Brain microvascular endothelial cell (primary cell): ENCODE measurements at regions not wholly inside any gene's neighbourhood (a gene's known extent, or its start where the extent isn't known, plus 50 kb on each side); places are given as distances from the start of the nearest gene placed in this dataset.

Experiments
- DNase-seq: peaks from one replicate; pipeline ENCODE4 v3.0.0-alpha.2; 2020
- H3K27ac ChIP-seq: fragments of 250-450 bp; sonication (Bioruptor Pico); 2 replicates; pipeline ENCODE4 v1.5.1; 2020; ENCODE audit warnings: mild to moderate bottlenecking, moderate library complexity
- H3K27me3 ChIP-seq: fragments of 250-450 bp; sonication (Bioruptor Pico); replicated peaks from 2 replicates; pipeline ENCODE4 v1.5.1; 2020; ENCODE audit warnings: mild to moderate bottlenecking
- H3K36me3 ChIP-seq: fragments of 250-450 bp; sonication (Bioruptor Pico); replicated peaks from 2 replicates; pipeline ENCODE4 v1.5.1; 2020; ENCODE audit warnings: mild to moderate bottlenecking
- H3K4me3 ChIP-seq: 2 replicates; pipeline ENCODE4 v1.5.1; 2011; ENCODE audit warnings: low read depth, mild to moderate bottlenecking, control low read depth, low read length, moderate library complexity
- CTCF ChIP-seq: IDR thresholded peaks from 2 replicates; pipeline ENCODE4 v1.5.1; 2011; ENCODE audit warnings: low read depth, mild to moderate bottlenecking, moderate library complexity, low read length, control low read depth, inconsistent platforms; ENCODE audit errors: missing control alignments
- in situ Hi-C: cut with HindIII; loops from 2 replicates; pipeline ENCODE4 v1.10.0; 2017; ENCODE audit warnings: low sequenced_read_pairs, low pct_ligation_motif_present

- no peaks in the 10 kb centered on the region for H3K27me3 ChIP-seq
These were observed 109.1 kb upstream of the CTNND2 start for GRCh38 chr5:12013351-12013750.

GRCh38 chr5:12003680-12004079, 99.4 kb upstream of the CTNND2 start:
- H3K27ac ChIP-seq, result no peak overlapping the region
- H3K4me3 ChIP-seq, result no peak overlapping the region
- no peaks in the 10 kb centered on the region for H3K36me3 ChIP-seq
- DNase-seq, result no peak
- no peaks in the 10 kb centered on the region for H3K27me3 ChIP-seq
- in situ Hi-C loops, result no loop called here
- TF ChIP-seq CTCF, result no peak

More at GRCh38 chr5:12013351-12013750, 109.1 kb upstream of the CTNND2 start:
- Histone ChIP-seq H3K4me3 (no peak overlapping the region), H3K36me3 (no peaks in the 10 kb centered on the region), H3K27ac (no peak overlapping the region)
- no peak for DNase-seq
- TF ChIP-seq CTCF, result no peak
- in situ Hi-C loops, result no loop called here

- Histone ChIP-seq H3K27me3 (no peaks in the 10 kb centered on the region), H3K27ac (no peak overlapping the region), H3K36me3 (no peaks in the 10 kb centered on the region), H3K4me3 (no peak overlapping the region)
- no peak for DNase-seq
- no peak for TF ChIP-seq CTCF
- in situ Hi-C loops, result no loop called here
These were observed 94.2 kb upstream of the CTNND2 start for GRCh38 chr5:11998397-11998796.

- H3K4me3 ChIP-seq, result no peak overlapping the region
- no peak for TF ChIP-seq CTCF
- H3K27ac ChIP-seq, result no peak overlapping the region
- DNase-seq, result no peak
- H3K27me3 ChIP-seq, result no peaks in the 10 kb centered on the region
- H3K36me3 ChIP-seq, result no peaks in the 10 kb centered on the region
- in situ Hi-C loops, result no loop called here
These were observed 93.7 kb upstream of the CTNND2 start for GRCh38 chr5:11997942-11998341.

GRCh38 chr5:11992518-11992917, 88.3 kb upstream of the CTNND2 start:
- H3K4me3 ChIP-seq, result no peak overlapping the region
- no peaks in the 10 kb centered on the region for H3K36me3 ChIP-seq
- in situ Hi-C loops, result no loop called here
- DNase-seq, result no peak
- H3K27me3 ChIP-seq, result no peaks in the 10 kb centered on the region
- TF ChIP-seq CTCF, result no peak
- H3K27ac ChIP-seq, result no peak overlapping the region

- TF ChIP-seq CTCF, result no peak
- in situ Hi-C loops, result no loop called here
- no peak for DNase-seq
- H3K36me3 ChIP-seq, result no peaks in the 10 kb centered on the region
- H3K4me3 ChIP-seq, result no peak overlapping the region
- no peaks in the 10 kb centered on the region for H3K27me3 ChIP-seq
- H3K27ac ChIP-seq, result no peak overlapping the region
These were observed 81.7 kb upstream of the CTNND2 start for GRCh38 chr5:11985993-11986392.
